SK-N-SH (cell line): ENCODE measurements at regions not wholly inside any gene's neighbourhood (a gene's known extent, or its start where the extent isn't known, plus 50 kb on each side); places are given as distances from the start of the nearest gene placed in this dataset.
A peak's percentile ranks its signal among the peaks of the same experiment; 100 is the strongest.
"Not testable (repeated sequence)": the region's sequence is repeated elsewhere in the genome, so short reads cannot be mapped to it uniquely, and the experiment has no call there.

Experiments used
- CTCF ChIA-PET: fragments of 300-600, 350-600 bp; formaldehyde crosslinking; extraction: SDS; loops from one replicate; lab custom pipeline; 2021; lab: Yijun Ruan, JAX
- POLR2A ChIA-PET: fragments of 350-600 bp; sonication (Branson Sonifier 250); formaldehyde crosslinking; extraction: SDS; loops from one replicate; lab custom pipeline; 2020; ENCODE audit warnings: antibody characterized with exemption, inconsistent platforms; lab: Yijun Ruan, JAX
- DNase-seq: peaks from one replicate; pipeline ENCODE4 v3.0.0; 2012
- H2AFZ ChIP-seq: fragments of 200-600 bp; sonication (generic); 2 replicates; pipeline ENCODE4 v1.8.1; 2016; ENCODE audit warnings: antibody characterized with exemption, mild to moderate bottlenecking, low read depth
- H3F3A ChIP-seq: fragments of 200-600 bp; sonication (generic); replicated peaks from 2 replicates; pipeline ENCODE3; 2016; ENCODE audit warnings: antibody characterized with exemption, mild to moderate bottlenecking; ENCODE audit not compliant: insufficient read depth
- H3K27ac ChIP-seq, 2 experiments: fragments of 200-500 bp in 1 of 2; fragments of 200-600 bp in 1 of 2; sonication (Bioruptor generic) in 1 of 2; sonication (generic), shearing (Covaris generic) in 1 of 2; 2 replicates each; pipeline versions ENCODE4 v1.5.1 to v1.6.1; 2014 to 2016; ENCODE audit warnings: low read depth in 2 of 2, inconsistent platforms in 1 of 2, low read length in 1 of 2, mild to moderate bottlenecking in 1 of 2, mixed read lengths in 1 of 2
- H3K27me3 ChIP-seq: fragments of 200-600 bp; sonication (generic), shearing (Covaris generic); 2 replicates; pipeline ENCODE4 v1.6.1; 2016; ENCODE audit warnings: mixed run types; ENCODE audit not compliant: insufficient read depth
- H3K36me3 ChIP-seq, 2 experiments: fragments of 200-500 bp in 1 of 2; fragments of 200-600 bp in 1 of 2; sonication (Bioruptor generic) in 1 of 2; sonication (generic) in 1 of 2; replicated peaks in 1 of 2; 2 replicates each; pipeline versions ENCODE3 to v1.5.1; 2014 to 2016; ENCODE audit warnings: low read length in 1 of 2, mild to moderate bottlenecking in 1 of 2; ENCODE audit not compliant: insufficient read depth in 2 of 2, control insufficient read depth in 1 of 2
- H3K4me1 ChIP-seq, 2 experiments: fragments of 200-500 bp in 1 of 2; fragments of 200-600 bp in 1 of 2; sonication (Bioruptor generic) in 1 of 2; sonication (generic), shearing (Covaris generic) in 1 of 2; 2 replicates each; pipeline versions ENCODE4 v1.5.1 to v1.6.1; 2014 to 2016; ENCODE audit warnings: low read depth in 1 of 2, low read length in 1 of 2, mixed run types in 1 of 2; ENCODE audit not compliant: insufficient read depth in 2 of 2, control insufficient read depth in 1 of 2
- H3K4me2 ChIP-seq: fragments of 200-600 bp; sonication (generic), shearing (Covaris generic); 2 replicates; pipeline ENCODE4 v1.6.1; 2017; ENCODE audit warnings: mixed run types
- H3K4me3 ChIP-seq, 2 experiments: fragments of 200-500 bp in 1 of 2; fragments of 200-600 bp in 1 of 2; sonication (Bioruptor generic) in 1 of 2; sonication (generic), shearing (Covaris generic) in 1 of 2; 2 replicates each; pipeline versions ENCODE4 v1.5.1 to v1.8.1; 2014 to 2016; ENCODE audit warnings: low read depth in 2 of 2, inconsistent platforms in 1 of 2, low read length in 1 of 2, mild to moderate bottlenecking in 1 of 2, mixed read lengths in 1 of 2, moderate library complexity in 1 of 2
- H3K79me2 ChIP-seq: fragments of 200-600 bp; sonication (generic); 2 replicates; pipeline ENCODE4 v1.8.1; 2017; ENCODE audit warnings: mild to moderate bottlenecking; ENCODE audit not compliant: insufficient read depth
- H3K9ac ChIP-seq: fragments of 200-600 bp; sonication (generic); 2 replicates; pipeline ENCODE4 v1.6.1; 2017; ENCODE audit warnings: mixed run types
- H3K9me2 ChIP-seq: fragments of 200-600 bp; sonication (generic); 2 replicates; pipeline ENCODE4 v1.6.1; 2017; ENCODE audit warnings: mixed run types
- H3K9me3 ChIP-seq: fragments of 200-600 bp; sonication (generic); 2 replicates; pipeline ENCODE4 v1.6.1; 2017; ENCODE audit warnings: mixed run types, mild to moderate bottlenecking, moderate library complexity
- H4K20me1 ChIP-seq: fragments of 200-600 bp; sonication (generic); 2 replicates; pipeline ENCODE4 v1.6.1; 2017; ENCODE audit warnings: mild to moderate bottlenecking, mixed run types; ENCODE audit not compliant: insufficient read depth
- CHD2 ChIP-seq: fragments of 150-350 bp; IDR thresholded peaks from 2 replicates; pipeline ENCODE4 v1.6.1; 2018; ENCODE audit warnings: low read length; ENCODE audit not compliant: partially characterized antibody
- ELF1 ChIP-seq: IDR thresholded peaks from 2 replicates; pipeline ENCODE4 v1.4.0; 2012
- EP300 ChIP-seq, 2 experiments: IDR thresholded peaks; 2 replicates each; pipeline versions ENCODE4 v1.4.0 to v1.6.1; 2012; ENCODE audit warnings: borderline replicate concordance in 1 of 2, low read depth in 1 of 2, low read length in 1 of 2
- FOXJ3 ChIP-seq: sonication (generic); formaldehyde crosslinking; IDR thresholded peaks from 2 replicates; pipeline ENCODE4 v1.5.1; 2020; ENCODE audit warnings: mild to moderate bottlenecking, missing genetic modification reagents
- GATA2 ChIP-seq: sonication (generic); formaldehyde crosslinking; IDR thresholded peaks from 2 replicates; pipeline ENCODE4 v1.5.0; 2020; ENCODE audit warnings: mild to moderate bottlenecking, missing genetic modification reagents
- MXI1 ChIP-seq: IDR thresholded peaks from 2 replicates; pipeline ENCODE4 v1.6.1; 2012; ENCODE audit warnings: mild to moderate bottlenecking, low read depth, low read length, improper control_type of control experiment
- RFX5 ChIP-seq: IDR thresholded peaks from 2 replicates; pipeline ENCODE4 v1.6.1; 2012; ENCODE audit warnings: mild to moderate bottlenecking, improper control_type of control experiment, low read length
- SIN3A ChIP-seq: IDR thresholded peaks from 2 replicates; pipeline ENCODE4 v1.6.1; 2012; ENCODE audit warnings: low read depth, mild to moderate bottlenecking, low read length, moderate library complexity, borderline replicate concordance
- SMC3 ChIP-seq: IDR thresholded peaks from 2 replicates; pipeline ENCODE4 v1.6.1; 2012; ENCODE audit warnings: low read depth, low read length, improper control_type of control experiment
- TAF1 ChIP-seq: IDR thresholded peaks from 2 replicates; pipeline ENCODE4 v1.6.1; 2012; ENCODE audit warnings: low read depth, mild to moderate bottlenecking, low read length, moderate library complexity, borderline replicate concordance
- TCF12 ChIP-seq: IDR thresholded peaks from 2 replicates; pipeline ENCODE4 v1.4.0; 2012
- YY1 ChIP-seq: IDR thresholded peaks from 2 replicates; pipeline ENCODE4 v1.4.0; 2012; ENCODE audit warnings: low read depth, mild to moderate bottlenecking
- WGBS: methylation state at CpG from one replicate; pipeline ENCODE4 v1.1.6; 2017; ENCODE audit warnings: low lambda C conversion rate; 5-methylcytosine and 5-hydroxymethylcytosine counted together
- TF ChIP-seq, protein P1 (sequence below): fragments of 200-600 bp; sonication (generic); IDR thresholded peaks from 2 replicates; pipeline ENCODE4 v1.6.1; 2017; ENCODE audit warnings: antibody characterized with exemption, mild to moderate bottlenecking, moderate library complexity
- TF ChIP-seq, protein P2 (sequence below): IDR thresholded peaks from 2 replicates; pipeline ENCODE4 v1.4.0; 2012; ENCODE audit warnings: low read depth, borderline replicate concordance
- TF ChIP-seq, protein P3 (sequence below): IDR thresholded peaks from 2 replicates; pipeline ENCODE4 v1.6.1; 2012; ENCODE audit warnings: mild to moderate bottlenecking, low read depth, low read length, moderate library complexity

DNA sequence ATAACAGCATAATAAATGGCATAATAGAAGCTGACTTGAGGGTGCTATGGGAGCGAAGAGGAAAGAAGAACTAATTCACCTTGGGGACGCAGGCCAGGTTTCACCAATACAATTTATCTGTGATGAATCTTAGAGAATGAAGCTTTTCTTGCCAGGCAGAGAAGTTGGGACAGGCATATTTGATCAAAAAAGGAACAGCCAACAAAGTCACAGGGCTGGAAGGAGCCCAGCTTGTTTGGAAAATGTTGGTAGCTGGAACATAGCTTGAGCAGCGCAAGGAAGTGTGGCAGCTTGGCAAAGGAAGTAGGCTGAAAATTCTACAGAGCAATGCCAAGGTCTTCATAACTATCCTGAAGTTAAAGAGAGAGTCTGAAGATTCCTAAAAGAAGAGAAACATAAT lies 181.5 kb upstream of the OR13F1 start:
- CTCF ChIA-PET: no interaction called here
- Histone ChIP-seq H3F3A (no peaks in the 10 kb centered on the region), H4K20me1 (no peaks in the 10 kb centered on the region), H3K27me3 (no peaks in the 10 kb centered on the region), H3K4me2 (no peak overlapping the region), H3K9ac (no peak overlapping the region), H3K4me1 (no peaks in the 10 kb centered on the region), H3K9me3 (no peaks in the 10 kb centered on the region), H3K36me3 (no peaks in the 10 kb centered on the region), H2AFZ (no peak overlapping the region), H3K27ac (no peak overlapping the region), H3K9me2 (no peaks in the 10 kb centered on the region), H3K4me3 (no peak overlapping the region), H3K79me2 (no peaks in the 10 kb centered on the region)
- DNase-seq: no peak
- WGBS: 62% methylated on average over 3 of the region's 3 CpGs
- TF ChIP-seq GATA2: no peak
- TF ChIP-seq, protein P1, sequence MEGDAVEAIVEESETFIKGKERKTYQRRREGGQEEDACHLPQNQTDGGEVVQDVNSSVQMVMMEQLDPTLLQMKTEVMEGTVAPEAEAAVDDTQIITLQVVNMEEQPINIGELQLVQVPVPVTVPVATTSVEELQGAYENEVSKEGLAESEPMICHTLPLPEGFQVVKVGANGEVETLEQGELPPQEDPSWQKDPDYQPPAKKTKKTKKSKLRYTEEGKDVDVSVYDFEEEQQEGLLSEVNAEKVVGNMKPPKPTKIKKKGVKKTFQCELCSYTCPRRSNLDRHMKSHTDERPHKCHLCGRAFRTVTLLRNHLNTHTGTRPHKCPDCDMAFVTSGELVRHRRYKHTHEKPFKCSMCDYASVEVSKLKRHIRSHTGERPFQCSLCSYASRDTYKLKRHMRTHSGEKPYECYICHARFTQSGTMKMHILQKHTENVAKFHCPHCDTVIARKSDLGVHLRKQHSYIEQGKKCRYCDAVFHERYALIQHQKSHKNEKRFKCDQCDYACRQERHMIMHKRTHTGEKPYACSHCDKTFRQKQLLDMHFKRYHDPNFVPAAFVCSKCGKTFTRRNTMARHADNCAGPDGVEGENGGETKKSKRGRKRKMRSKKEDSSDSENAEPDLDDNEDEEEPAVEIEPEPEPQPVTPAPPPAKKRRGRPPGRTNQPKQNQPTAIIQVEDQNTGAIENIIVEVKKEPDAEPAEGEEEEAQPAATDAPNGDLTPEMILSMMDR: no peak
- TF ChIP-seq, protein P2, sequence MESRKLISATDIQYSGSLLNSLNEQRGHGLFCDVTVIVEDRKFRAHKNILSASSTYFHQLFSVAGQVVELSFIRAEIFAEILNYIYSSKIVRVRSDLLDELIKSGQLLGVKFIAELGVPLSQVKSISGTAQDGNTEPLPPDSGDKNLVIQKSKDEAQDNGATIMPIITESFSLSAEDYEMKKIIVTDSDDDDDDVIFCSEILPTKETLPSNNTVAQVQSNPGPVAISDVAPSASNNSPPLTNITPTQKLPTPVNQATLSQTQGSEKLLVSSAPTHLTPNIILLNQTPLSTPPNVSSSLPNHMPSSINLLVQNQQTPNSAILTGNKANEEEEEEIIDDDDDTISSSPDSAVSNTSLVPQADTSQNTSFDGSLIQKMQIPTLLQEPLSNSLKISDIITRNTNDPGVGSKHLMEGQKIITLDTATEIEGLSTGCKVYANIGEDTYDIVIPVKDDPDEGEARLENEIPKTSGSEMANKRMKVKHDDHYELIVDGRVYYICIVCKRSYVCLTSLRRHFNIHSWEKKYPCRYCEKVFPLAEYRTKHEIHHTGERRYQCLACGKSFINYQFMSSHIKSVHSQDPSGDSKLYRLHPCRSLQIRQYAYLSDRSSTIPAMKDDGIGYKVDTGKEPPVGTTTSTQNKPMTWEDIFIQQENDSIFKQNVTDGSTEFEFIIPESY: no peak
- POLR2A ChIA-PET: no interaction called here

DNA sequence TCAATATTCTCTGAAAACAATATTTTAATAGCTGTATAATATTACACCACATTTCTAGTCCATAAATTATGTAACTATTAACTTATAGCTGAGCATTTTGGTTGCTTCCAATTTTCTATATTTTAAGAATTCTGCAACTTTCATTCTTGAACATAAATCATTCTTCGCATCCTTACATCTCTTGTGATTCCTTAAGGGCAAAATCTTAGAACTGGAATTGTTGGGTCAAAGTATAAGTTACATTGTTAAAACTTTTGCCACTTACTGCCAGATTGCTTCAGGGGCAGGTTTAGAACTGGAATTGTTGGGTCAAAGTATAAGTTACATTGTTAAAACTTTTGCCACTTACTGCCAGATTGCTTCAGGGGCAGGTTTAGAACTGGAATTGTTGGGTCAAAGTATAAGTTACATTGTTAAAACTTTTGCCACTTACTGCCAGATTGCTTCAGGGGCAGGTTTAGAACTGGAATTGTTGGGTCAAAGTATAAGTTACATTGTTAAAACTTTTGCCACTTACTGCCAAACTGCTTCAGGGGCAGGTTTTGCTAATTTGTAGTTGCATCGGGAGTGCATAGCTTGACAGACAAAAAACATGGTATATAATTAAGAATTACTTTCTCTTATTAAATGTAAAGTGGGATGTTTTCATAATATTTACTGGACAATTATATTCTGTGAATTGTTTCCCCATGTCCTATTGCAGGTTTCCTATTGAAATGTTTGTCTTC lies 179.9 kb upstream of the OR13F1 start:
- H3K27me3 ChIP-seq, H4K20me1 ChIP-seq, H3K9me3 ChIP-seq, H2AFZ ChIP-seq, DNase-seq, H3K4me2 ChIP-seq, H3K4me1 ChIP-seq, POLR2A ChIA-PET, CTCF ChIA-PET, H3K9me2 ChIP-seq, H3K4me3 ChIP-seq, H3K9ac ChIP-seq, H3K79me2 ChIP-seq, H3K27ac ChIP-seq, H3F3A ChIP-seq, H3K36me3 ChIP-seq: not testable (repeated sequence)
- 32% methylated on average over 2 of the region's 2 CpGs for WGBS

DNA sequence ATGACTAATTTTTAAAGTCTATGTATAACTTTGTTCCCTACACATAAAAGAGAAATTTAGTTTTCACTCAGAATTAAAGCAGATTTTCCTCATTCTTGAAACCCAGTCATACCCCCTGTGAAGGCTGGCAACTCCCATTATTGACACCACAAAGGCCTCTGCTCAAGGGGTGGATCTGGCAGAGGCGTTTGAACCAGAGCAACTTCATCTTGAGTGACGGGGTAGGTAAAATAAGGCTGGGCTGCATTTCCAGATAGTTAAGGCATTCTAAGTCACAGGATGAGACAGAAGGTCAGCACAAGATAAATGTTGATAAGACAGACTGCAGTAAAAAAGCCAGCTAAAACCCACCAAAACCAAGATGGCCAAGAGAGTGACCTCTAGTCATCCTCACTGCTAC lies 177.2 kb upstream of the OR13F1 start:
- H3K4me1 ChIP-seq: no peaks in the 10 kb centered on the region
- no peaks in the 10 kb centered on the region for H3K27me3 ChIP-seq
- no peaks in the 10 kb centered on the region for H3K9me3 ChIP-seq
- H3K4me2 ChIP-seq: no peak overlapping the region
- no peak for DNase-seq
- no peak overlapping the region for H3K27ac ChIP-seq
- ChIA-PET CTCF (no interaction called here), POLR2A (no interaction called here)
- H3K9me2 ChIP-seq: no peaks in the 10 kb centered on the region
- H3K9ac ChIP-seq: no peak overlapping the region
- 0 out of 2 replicates have a peak overlapping the region, but pooled peaks have one; percentile 18 for H2AFZ ChIP-seq
- H4K20me1 ChIP-seq: no peaks in the 10 kb centered on the region
- no peak overlapping the region for H3K4me3 ChIP-seq
- H3F3A ChIP-seq: no peaks in the 10 kb centered on the region
- H3K79me2 ChIP-seq: no peaks in the 10 kb centered on the region
- H3K36me3 ChIP-seq: no peaks in the 10 kb centered on the region
- WGBS: 39% methylated on average over 2 of the region's 2 CpGs
- TF ChIP-seq RFX5 (no peak), MXI1 (no peak), CHD2 (no peak), YY1 (no peak), SIN3A (no peak), TCF12 (no peak), EP300 (IDR thresholded peaks at IDR 0.05; ENCODE audit: borderline replicate concordance in 1 of 2, low read depth in 1 of 2, low read length in 1 of 2) (no peak), SMC3 (no peak), TAF1 (no peak), ELF1 (no peak), FOXJ3 (no peak)
- TF ChIP-seq, protein P3, sequence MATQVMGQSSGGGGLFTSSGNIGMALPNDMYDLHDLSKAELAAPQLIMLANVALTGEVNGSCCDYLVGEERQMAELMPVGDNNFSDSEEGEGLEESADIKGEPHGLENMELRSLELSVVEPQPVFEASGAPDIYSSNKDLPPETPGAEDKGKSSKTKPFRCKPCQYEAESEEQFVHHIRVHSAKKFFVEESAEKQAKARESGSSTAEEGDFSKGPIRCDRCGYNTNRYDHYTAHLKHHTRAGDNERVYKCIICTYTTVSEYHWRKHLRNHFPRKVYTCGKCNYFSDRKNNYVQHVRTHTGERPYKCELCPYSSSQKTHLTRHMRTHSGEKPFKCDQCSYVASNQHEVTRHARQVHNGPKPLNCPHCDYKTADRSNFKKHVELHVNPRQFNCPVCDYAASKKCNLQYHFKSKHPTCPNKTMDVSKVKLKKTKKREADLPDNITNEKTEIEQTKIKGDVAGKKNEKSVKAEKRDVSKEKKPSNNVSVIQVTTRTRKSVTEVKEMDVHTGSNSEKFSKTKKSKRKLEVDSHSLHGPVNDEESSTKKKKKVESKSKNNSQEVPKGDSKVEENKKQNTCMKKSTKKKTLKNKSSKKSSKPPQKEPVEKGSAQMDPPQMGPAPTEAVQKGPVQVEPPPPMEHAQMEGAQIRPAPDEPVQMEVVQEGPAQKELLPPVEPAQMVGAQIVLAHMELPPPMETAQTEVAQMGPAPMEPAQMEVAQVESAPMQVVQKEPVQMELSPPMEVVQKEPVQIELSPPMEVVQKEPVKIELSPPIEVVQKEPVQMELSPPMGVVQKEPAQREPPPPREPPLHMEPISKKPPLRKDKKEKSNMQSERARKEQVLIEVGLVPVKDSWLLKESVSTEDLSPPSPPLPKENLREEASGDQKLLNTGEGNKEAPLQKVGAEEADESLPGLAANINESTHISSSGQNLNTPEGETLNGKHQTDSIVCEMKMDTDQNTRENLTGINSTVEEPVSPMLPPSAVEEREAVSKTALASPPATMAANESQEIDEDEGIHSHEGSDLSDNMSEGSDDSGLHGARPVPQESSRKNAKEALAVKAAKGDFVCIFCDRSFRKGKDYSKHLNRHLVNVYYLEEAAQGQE: no peak
